ENCODE measurements at regions not wholly inside any gene's neighbourhood (a gene's known extent, or its start where the extent isn't known, plus 50 kb on each side); places are given as distances from the start of the nearest gene placed in this dataset.

DNA sequence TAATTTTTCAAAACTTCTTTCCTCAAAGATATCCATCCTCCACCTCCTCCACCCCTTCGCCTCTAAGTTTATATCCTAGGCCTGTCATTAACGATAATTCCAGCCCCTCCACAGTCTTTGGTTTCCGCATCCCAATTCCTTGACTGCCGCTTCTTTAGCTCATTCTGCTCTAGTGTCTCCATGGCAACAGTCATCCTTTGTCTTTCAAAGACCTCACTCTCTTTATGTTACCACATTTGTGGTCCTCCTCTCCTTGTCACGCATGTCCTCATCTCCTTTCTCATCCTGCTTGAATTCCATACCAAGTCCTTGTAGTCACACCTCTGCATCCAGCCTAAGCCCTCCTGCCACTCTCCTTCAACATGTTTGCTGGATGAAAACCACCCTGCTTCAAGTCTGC is 511.2 kb upstream of the KLF6 start:
- no peak for DNase-seq (ENCODE audit: low read depth, low spot score)
- no peaks in the 10 kb centered on the region for H3K79me2 ChIP-seq (ENCODE audit: control insufficient read depth, insufficient read depth, low read length)
- H3K4me3 ChIP-seq (ENCODE audit: control insufficient read depth in 2 of 3, extremely low read depth in 1 of 3, insufficient read depth in 2 of 3, low read depth in 1 of 3, low read length in 3 of 3) = no peak overlapping the region
- H3K27ac ChIP-seq (ENCODE audit: control insufficient read depth, insufficient read depth, low read length) = no peak overlapping the region
- no peaks in the 10 kb centered on the region for H3K27me3 ChIP-seq (ENCODE audit: control insufficient read depth, extremely low read depth, insufficient read depth, low read length)
- H4K20me1 ChIP-seq (ENCODE audit: control insufficient read depth, extremely low read depth, insufficient read depth, low read length) = no peaks in the 10 kb centered on the region
- TF ChIP-seq, protein P1, sequence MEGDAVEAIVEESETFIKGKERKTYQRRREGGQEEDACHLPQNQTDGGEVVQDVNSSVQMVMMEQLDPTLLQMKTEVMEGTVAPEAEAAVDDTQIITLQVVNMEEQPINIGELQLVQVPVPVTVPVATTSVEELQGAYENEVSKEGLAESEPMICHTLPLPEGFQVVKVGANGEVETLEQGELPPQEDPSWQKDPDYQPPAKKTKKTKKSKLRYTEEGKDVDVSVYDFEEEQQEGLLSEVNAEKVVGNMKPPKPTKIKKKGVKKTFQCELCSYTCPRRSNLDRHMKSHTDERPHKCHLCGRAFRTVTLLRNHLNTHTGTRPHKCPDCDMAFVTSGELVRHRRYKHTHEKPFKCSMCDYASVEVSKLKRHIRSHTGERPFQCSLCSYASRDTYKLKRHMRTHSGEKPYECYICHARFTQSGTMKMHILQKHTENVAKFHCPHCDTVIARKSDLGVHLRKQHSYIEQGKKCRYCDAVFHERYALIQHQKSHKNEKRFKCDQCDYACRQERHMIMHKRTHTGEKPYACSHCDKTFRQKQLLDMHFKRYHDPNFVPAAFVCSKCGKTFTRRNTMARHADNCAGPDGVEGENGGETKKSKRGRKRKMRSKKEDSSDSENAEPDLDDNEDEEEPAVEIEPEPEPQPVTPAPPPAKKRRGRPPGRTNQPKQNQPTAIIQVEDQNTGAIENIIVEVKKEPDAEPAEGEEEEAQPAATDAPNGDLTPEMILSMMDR (optimal IDR thresholded peaks at IDR 0.05 in 1 of 3, IDR thresholded peaks at IDR 0.05 in 1 of 3, conservative IDR thresholded peaks at IDR 0.05 in 1 of 3; ENCODE audit: extremely low read depth in 1 of 3, insufficient read depth in 2 of 3, low read length in 3 of 3) = no peak
- TF ChIP-seq EZH2 (IDR thresholded peaks at IDR 0.05; ENCODE audit: low read length) = no peak
- no peaks in the 10 kb centered on the region for H3K4me1 ChIP-seq (ENCODE audit: control insufficient read depth, extremely low read depth, insufficient read depth, low read length)
- FAIRE-seq = no peak
- H3K9ac ChIP-seq (ENCODE audit: control insufficient read depth, extremely low read depth, insufficient read depth, low read length) = no peak overlapping the region
- no peak overlapping the region for H3K4me2 ChIP-seq (ENCODE audit: control insufficient read depth, extremely low read depth, insufficient read depth, low read depth, low read length)
- no peaks in the 10 kb centered on the region for H3K9me1 ChIP-seq (ENCODE audit: control insufficient read depth, extremely low read depth, insufficient read depth, low read length)
- H3K9me3 ChIP-seq (ENCODE audit: control insufficient read depth, low read depth, low read length) = no peaks in the 10 kb centered on the region
- dilution Hi-C loops (cut with MboI; ENCODE audit: extremely low pct_ligation_motif_present, low sequenced_read_pairs) = no loop called here
- H3K36me3 ChIP-seq (ENCODE audit: control insufficient read depth in 2 of 2, extremely low read depth in 1 of 2, insufficient read depth in 2 of 2, low read length in 2 of 2) = no peaks in the 10 kb centered on the region
- H2AFZ ChIP-seq (ENCODE audit: control insufficient read depth, low read length) = no peak overlapping the region

DNA sequence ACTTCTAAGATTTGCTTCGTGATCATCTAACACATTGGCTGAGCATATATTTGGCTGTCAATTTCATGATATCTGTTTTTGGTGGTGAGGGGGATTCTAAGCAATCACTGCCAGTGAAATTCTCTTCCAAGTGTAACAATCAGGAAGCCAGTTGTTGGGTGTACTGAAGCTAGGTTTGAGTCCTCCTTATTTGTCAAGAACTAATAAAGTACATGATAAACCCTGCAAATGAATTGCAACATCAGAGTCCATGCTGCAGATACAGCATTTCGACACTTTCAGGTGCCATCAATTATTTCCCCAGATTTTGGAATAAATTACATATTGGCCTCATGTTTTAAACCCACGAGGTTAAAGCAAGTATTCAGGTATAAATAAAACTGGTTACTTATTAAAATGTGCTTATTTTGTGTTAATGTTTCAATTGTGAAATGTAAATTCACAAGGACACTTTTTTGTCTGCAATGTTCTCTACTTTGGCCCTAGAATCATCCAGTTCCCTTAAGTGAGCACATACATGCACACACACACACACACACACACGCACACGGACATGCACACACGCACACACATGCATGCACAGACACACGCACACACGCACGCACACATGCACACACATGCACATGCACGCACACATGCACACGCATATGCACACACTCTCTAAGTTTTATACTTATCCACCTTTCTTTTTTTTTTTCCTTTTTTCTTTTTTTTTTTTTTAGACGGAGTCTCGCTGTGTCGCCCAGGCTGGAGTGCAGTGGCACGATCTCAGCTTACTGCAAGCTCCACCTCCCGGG is 510.2 kb upstream of the KLF6 start:
- Histone ChIP-seq H3K27ac (ENCODE audit: control insufficient read depth, insufficient read depth, low read length) (no peak overlapping the region), H3K79me2 (ENCODE audit: control insufficient read depth, insufficient read depth, low read length) (no peaks in the 10 kb centered on the region), H3K4me2 (ENCODE audit: control insufficient read depth, extremely low read depth, insufficient read depth, low read depth, low read length) (no peak overlapping the region), H3K36me3 (ENCODE audit: control insufficient read depth in 2 of 2, extremely low read depth in 1 of 2, insufficient read depth in 2 of 2, low read length in 2 of 2) (no peaks in the 10 kb centered on the region), H3K4me3 (ENCODE audit: control insufficient read depth in 2 of 3, extremely low read depth in 1 of 3, insufficient read depth in 2 of 3, low read depth in 1 of 3, low read length in 3 of 3) (no peak overlapping the region), H3K9me3 (ENCODE audit: control insufficient read depth, low read depth, low read length) (no peaks in the 10 kb centered on the region), H3K4me1 (ENCODE audit: control insufficient read depth, extremely low read depth, insufficient read depth, low read length) (no peaks in the 10 kb centered on the region), H3K9ac (ENCODE audit: control insufficient read depth, extremely low read depth, insufficient read depth, low read length) (no peak overlapping the region), H4K20me1 (ENCODE audit: control insufficient read depth, extremely low read depth, insufficient read depth, low read length) (no peaks in the 10 kb centered on the region), H3K27me3 (ENCODE audit: control insufficient read depth, extremely low read depth, insufficient read depth, low read length) (no peaks in the 10 kb centered on the region), H2AFZ (ENCODE audit: control insufficient read depth, low read length) (no peak overlapping the region), H3K9me1 (ENCODE audit: control insufficient read depth, extremely low read depth, insufficient read depth, low read length) (no peaks in the 10 kb centered on the region)
- FAIRE-seq = no peak
- no peak for DNase-seq (ENCODE audit: low read depth, low spot score)
- dilution Hi-C loops (cut with MboI; ENCODE audit: extremely low pct_ligation_motif_present, low sequenced_read_pairs) = no loop called here
- TF ChIP-seq, protein P1 (optimal IDR thresholded peaks at IDR 0.05 in 1 of 3, IDR thresholded peaks at IDR 0.05 in 1 of 3, conservative IDR thresholded peaks at IDR 0.05 in 1 of 3; ENCODE audit: extremely low read depth in 1 of 3, insufficient read depth in 2 of 3, low read length in 3 of 3) = no peak
- TF ChIP-seq EZH2 (IDR thresholded peaks at IDR 0.05; ENCODE audit: low read length) = no peak

Measured in keratinocyte (primary cell).